ENCODE measurements at regions not wholly inside any gene's neighbourhood (a gene's known extent, or its start where the extent isn't known, plus 50 kb on each side); places are given as distances from the start of the nearest gene placed in this dataset.

- no peak for TF ChIP-seq CTCF (conservative IDR thresholded peaks at IDR 0.05; ENCODE audit: low read length)
- no peak for TF ChIP-seq EZH2phosphoT487 (IDR thresholded peaks at IDR 0.05; ENCODE audit: borderline replicate concordance, low read depth, low read length)
Measured at GRCh38 chr2:217394510-217395351, 534.9 kb upstream of the TNP1 start.
